Peyer's patch (tissue), 4 donors: ENCODE measurements at regions not wholly inside any gene's neighbourhood (a gene's known extent, or its start where the extent isn't known, plus 50 kb on each side); places are given as distances from the start of the nearest gene placed in this dataset.

Experiments
- DNase-seq, 3 donors: peaks; one replicate each; pipeline ENCODE4 v3.0.0-alpha.2; 2017 to 2019
- H3K27ac ChIP-seq, 4 donors: fragments of 200-600 bp; sonication (generic); one replicate each; pipeline ENCODE4 v1.5.1; 2016 to 2019
- H3K27me3 ChIP-seq, 2 donors: fragments of 200-600 bp; sonication (generic); one replicate each; pipeline ENCODE4 v1.5.1; 2019
- H3K36me3 ChIP-seq, 3 donors: fragments of 200-600 bp; sonication (generic); one replicate each; pipeline ENCODE4 v1.5.1; 2016 to 2019
- H3K4me1 ChIP-seq, 4 donors: fragments of 200-600 bp; sonication (generic); one replicate each; pipeline ENCODE4 v1.5.1; 2016 to 2019
- H3K4me3 ChIP-seq, 4 donors: fragments of 200-600 bp; sonication (generic); 1 replicate in 3 of 4; 2 replicates in 1 of 4; pipeline ENCODE4 v1.5.1; 2016 to 2019; ENCODE audit warnings: mild to moderate bottlenecking in 1 of 4
- H3K9me3 ChIP-seq, 4 donors: fragments of 200-600 bp; sonication (generic); one replicate each; pipeline ENCODE4 v1.5.1; 2016 to 2019; ENCODE audit warnings: mild to moderate bottlenecking in 1 of 4
- CTCF ChIP-seq, 6 experiments: fragments of 450-650 bp in 4 of 6; fragments of 200-600 bp in 2 of 6; sonication (generic) in 1 of 6; IDR thresholded peaks; one replicate each; pipeline ENCODE4 v1.5.1; 2017 to 2019; ENCODE audit warnings: antibody characterized with exemption in 6 of 6, mild to moderate bottlenecking in 3 of 6, moderate library complexity in 1 of 6
- POLR2A ChIP-seq, 2 donors: fragments of 450-650 bp; IDR thresholded peaks; one replicate each; pipeline ENCODE4 v1.5.1; 2017; ENCODE audit warnings: antibody characterized with exemption in 2 of 2, mild to moderate bottlenecking in 2 of 2, moderate library complexity in 2 of 2

GRCh38 chr5:108581026-108581425 is 166.7 kb upstream of the FER start:
- TF ChIP-seq CTCF (IDR thresholded peaks at IDR 0.05): no peak
- TF ChIP-seq POLR2A (IDR thresholded peaks at IDR 0.05): no peak
- H3K36me3 ChIP-seq: no peaks in the 10 kb centered on the region
- DNase-seq: no peak
- H3K9me3 ChIP-seq: no peaks in the 10 kb centered on the region
- no peak overlapping the region for H3K4me3 ChIP-seq
- H3K4me1 ChIP-seq: no peaks in the 10 kb centered on the region
- no peak overlapping the region for H3K27ac ChIP-seq
- no peaks in the 10 kb centered on the region for H3K27me3 ChIP-seq

DNA sequence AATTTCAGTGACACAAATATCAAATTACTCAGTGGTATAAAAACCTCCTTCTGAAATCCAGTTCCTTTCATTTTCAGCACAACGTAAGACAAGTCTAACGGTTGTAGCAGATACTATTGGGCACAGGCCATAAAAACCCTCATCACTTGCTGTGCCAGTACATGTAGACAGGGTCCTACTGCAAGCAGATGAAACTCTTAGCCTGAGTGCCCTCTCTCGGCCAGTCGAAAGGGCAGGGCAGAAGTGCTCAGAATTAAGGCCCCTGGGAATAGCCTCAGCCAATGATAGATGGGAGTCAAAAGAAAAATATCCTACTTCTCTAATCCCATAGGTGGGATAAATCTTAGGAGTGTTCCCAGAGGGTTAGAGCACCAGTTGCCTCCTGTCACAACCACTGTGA is 168.5 kb upstream of the FER start:
- no peak overlapping the region for H3K4me3 ChIP-seq
- no peaks in the 10 kb centered on the region for H3K27me3 ChIP-seq
- TF ChIP-seq CTCF (IDR thresholded peaks at IDR 0.05) (no peak), POLR2A (IDR thresholded peaks at IDR 0.05) (no peak)
- no peak overlapping the region for H3K27ac ChIP-seq
- no peaks in the 10 kb centered on the region for H3K36me3 ChIP-seq
- no peak for DNase-seq
- no peaks in the 10 kb centered on the region for H3K4me1 ChIP-seq
- no peaks in the 10 kb centered on the region for H3K9me3 ChIP-seq

GRCh38 chr5:108578791-108579190 is 168.9 kb upstream of the FER start:
- Histone ChIP-seq H3K4me3 (no peak overlapping the region), H3K9me3 (no peaks in the 10 kb centered on the region), H3K27ac (no peak overlapping the region), H3K36me3 (no peaks in the 10 kb centered on the region), H3K4me1 (no peaks in the 10 kb centered on the region), H3K27me3 (no peaks in the 10 kb centered on the region)
- DNase-seq: no peak
- TF ChIP-seq CTCF (IDR thresholded peaks at IDR 0.05) (no peak), POLR2A (IDR thresholded peaks at IDR 0.05) (no peak)

DNA sequence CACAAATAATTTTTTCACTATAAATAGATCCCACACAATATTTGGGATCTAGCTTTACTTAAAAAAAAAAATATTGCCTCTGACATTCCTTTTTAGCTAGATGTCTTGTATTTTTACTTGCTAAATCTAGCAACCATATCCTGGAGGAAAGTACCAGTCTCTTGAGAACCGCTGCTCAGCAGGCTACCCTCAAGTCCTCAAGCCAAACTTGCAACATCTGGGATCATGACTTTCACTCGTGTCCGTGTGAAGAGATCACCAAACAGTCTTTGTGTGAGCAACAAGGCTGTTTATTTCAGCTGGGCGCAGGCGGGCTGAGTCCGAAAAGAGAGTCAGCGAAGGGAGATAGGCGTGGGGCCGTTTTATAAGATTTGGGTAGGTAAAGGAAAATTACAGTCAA is 180.3 kb upstream of the FER start:
- DNase-seq: no peak
- TF ChIP-seq CTCF (IDR thresholded peaks at IDR 0.05): no peak
- TF ChIP-seq POLR2A (IDR thresholded peaks at IDR 0.05): no peak

DNA sequence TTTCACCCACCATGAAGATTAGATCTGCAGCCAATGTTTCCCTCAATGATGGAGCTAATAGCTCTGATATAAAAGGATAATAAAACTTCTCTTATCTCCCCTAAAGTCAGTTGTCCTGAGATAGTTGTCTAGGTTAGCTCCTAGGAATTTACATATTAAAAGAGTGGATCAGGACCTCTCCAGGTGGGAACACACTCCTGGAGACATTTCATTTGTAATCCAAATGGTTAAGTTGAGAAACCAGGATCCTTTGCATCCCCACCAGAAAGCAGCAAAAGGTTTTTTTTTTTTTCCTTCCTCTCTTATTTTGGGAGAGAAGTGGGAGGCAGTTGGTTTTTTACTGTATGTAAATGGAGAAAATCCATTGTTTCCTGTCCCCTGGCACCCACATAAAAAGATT is 182.5 kb upstream of the FBXL17 start:
- no peaks in the 10 kb centered on the region for H3K9me3 ChIP-seq
- H3K27me3 ChIP-seq: no peaks in the 10 kb centered on the region
- no peak for DNase-seq
- H3K27ac ChIP-seq: no peak overlapping the region
- no peak overlapping the region for H3K4me3 ChIP-seq
- no peaks in the 10 kb centered on the region for H3K36me3 ChIP-seq
- no peaks in the 10 kb centered on the region for H3K4me1 ChIP-seq
- TF ChIP-seq CTCF (IDR thresholded peaks at IDR 0.05): no peak
- TF ChIP-seq POLR2A (IDR thresholded peaks at IDR 0.05): no peak

More for the DNA sequence above, 180.3 kb upstream of the FER start:
- Histone ChIP-seq H3K4me1 (no peaks in the 10 kb centered on the region), H3K27me3 (no peaks in the 10 kb centered on the region), H3K36me3 (no peaks in the 10 kb centered on the region), H3K27ac (no peak overlapping the region), H3K4me3 (no peak overlapping the region), H3K9me3 (no peaks in the 10 kb centered on the region)

DNA sequence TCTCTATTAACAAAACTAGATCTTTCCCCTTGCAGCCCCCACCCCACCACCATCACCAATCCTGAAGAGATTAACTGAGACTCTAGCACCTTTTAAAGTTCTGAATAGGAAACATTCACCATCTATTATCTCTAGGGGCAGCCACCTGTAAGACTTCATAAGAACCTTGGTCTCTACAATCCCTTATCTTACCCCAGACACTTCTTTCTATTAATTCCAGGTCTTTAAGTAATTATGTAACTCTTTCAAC is 180.2 kb upstream of the FBXL17 start:
- Histone ChIP-seq H3K36me3 (no peaks in the 10 kb centered on the region), H3K9me3 (no peaks in the 10 kb centered on the region), H3K4me1 (no peaks in the 10 kb centered on the region), H3K27me3 (no peaks in the 10 kb centered on the region), H3K27ac (no peak overlapping the region), H3K4me3 (no peak overlapping the region)
- TF ChIP-seq CTCF (IDR thresholded peaks at IDR 0.05): no peak
- no peak for TF ChIP-seq POLR2A (IDR thresholded peaks at IDR 0.05)
- no peak for DNase-seq
